ENCODE measurements at regions not wholly inside any gene's neighbourhood (a gene's known extent, or its start where the extent isn't known, plus 50 kb on each side); places are given as distances from the start of the nearest gene placed in this dataset.

GRCh38 chr13:73449252-73449651 lies 390.4 kb downstream of the KLF5 start:
- no peak for DNase-seq (ENCODE audit: low read depth)

- DNase-seq (ENCODE audit: low read depth): no peak
These were observed 381.6 kb downstream of the KLF5 start for GRCh38 chr13:73440296-73440895.

GRCh38 chr13:73433890-73434289 lies 375.1 kb downstream of the KLF5 start:
- DNase-seq (ENCODE audit: low read depth): no peak

GRCh38 chr13:73433458-73433857 lies 374.7 kb downstream of the KLF5 start:
- DNase-seq (ENCODE audit: low read depth): no peak

- DNase-seq (ENCODE audit: low read depth): no peak
These were observed 370.9 kb downstream of the KLF5 start for GRCh38 chr13:73429701-73430100.

- DNase-seq (ENCODE audit: low read depth): no peak
These were observed 369.9 kb downstream of the KLF5 start for GRCh38 chr13:73428706-73429105.

GRCh38 chr13:73428137-73428536 lies 369.3 kb downstream of the KLF5 start:
- DNase-seq (ENCODE audit: low read depth): no peak

- DNase-seq (ENCODE audit: low read depth): no peak
These were observed 364.2 kb downstream of the KLF5 start for GRCh38 chr13:73422973-73423372.

- no peak for DNase-seq (ENCODE audit: low read depth)
These were observed 362.6 kb downstream of the KLF5 start for GRCh38 chr13:73421310-73421912.

GRCh38 chr13:73419186-73419585 lies 360.4 kb downstream of the KLF5 start:
- no peak for DNase-seq (ENCODE audit: low read depth)

GRCh38 chr13:73417012-73417615 lies 358.3 kb downstream of the KLF5 start:
- DNase-seq (ENCODE audit: low read depth): no peak

- DNase-seq (ENCODE audit: low read depth): no peak
These were observed 357.3 kb downstream of the KLF5 start for GRCh38 chr13:73416093-73416492.

GRCh38 chr13:73413656-73414055 lies 354.9 kb downstream of the KLF5 start:
- no peak for DNase-seq (ENCODE audit: low read depth)

- DNase-seq (ENCODE audit: low read depth): no peak
These were observed 354.1 kb downstream of the KLF5 start for GRCh38 chr13:73412933-73413332.

GRCh38 chr13:73411067-73411809 lies 352.4 kb downstream of the KLF5 start:
- no peak for DNase-seq (ENCODE audit: low read depth)

GRCh38 chr13:73406454-73406853 lies 347.6 kb downstream of the KLF5 start:
- no peak for DNase-seq (ENCODE audit: low read depth)

GRCh38 chr13:73404581-73404980 lies 345.8 kb downstream of the KLF5 start:
- DNase-seq (ENCODE audit: low read depth): no peak

- no peak for DNase-seq (ENCODE audit: low read depth)
These were observed 344.7 kb downstream of the KLF5 start for GRCh38 chr13:73403355-73404120.

- no peak for DNase-seq (ENCODE audit: low read depth)
These were observed 343.0 kb downstream of the KLF5 start for GRCh38 chr13:73401769-73402168.

GRCh38 chr13:73399347-73400216 lies 340.8 kb downstream of the KLF5 start:
- no peak for DNase-seq (ENCODE audit: low read depth)
